CD4-positive, alpha-beta T cell treated with Interleukin-15 for 1 hour (primary cell): ENCODE measurements at regions not wholly inside any gene's neighbourhood (a gene's known extent, or its start where the extent isn't known, plus 50 kb on each side); places are given as distances from the start of the nearest gene placed in this dataset.

Experiments
- DNase-seq: peaks from one replicate; pipeline ENCODE4 v3.0.0-alpha.2; 2020

- DNase-seq = no peak
Measured at GRCh38 chr2:204049635-204050034, 113.1 kb downstream of the ICOS start.

- no peak for DNase-seq
Measured at GRCh38 chr2:204050681-204051080, 114.1 kb downstream of the ICOS start.

GRCh38 chr2:204051476-204051875, 114.9 kb downstream of the ICOS start:
- no peak for DNase-seq

- no peak for DNase-seq
Measured at GRCh38 chr2:204051984-204052556, 115.5 kb downstream of the ICOS start.

- DNase-seq = no peak
Measured at GRCh38 chr2:204059016-204059415, 122.5 kb downstream of the ICOS start.

GRCh38 chr2:204060841-204061240, 124.3 kb downstream of the ICOS start:
- DNase-seq = no peak

GRCh38 chr2:204061241-204061640, 124.7 kb downstream of the ICOS start:
- no peak for DNase-seq

GRCh38 chr2:204064119-204064518, 127.6 kb downstream of the ICOS start:
- no peak for DNase-seq

- DNase-seq = no peak
Measured at GRCh38 chr2:204065566-204065965, 129.0 kb downstream of the ICOS start.

GRCh38 chr2:204066051-204066450, 129.5 kb downstream of the ICOS start:
- DNase-seq = no peak

GRCh38 chr2:204069804-204070203, 133.2 kb downstream of the ICOS start:
- no peak for DNase-seq

GRCh38 chr2:204072443-204073324, 136.1 kb downstream of the ICOS start:
- no peak for DNase-seq

- no peak for DNase-seq
Measured at GRCh38 chr2:204074456-204074855, 137.9 kb downstream of the ICOS start.

- no peak for DNase-seq
Measured at GRCh38 chr2:204078003-204078698, 141.6 kb downstream of the ICOS start.

- no peak for DNase-seq
Measured at GRCh38 chr2:204081487-204082425, 145.2 kb downstream of the ICOS start.

GRCh38 chr2:204086167-204086566, 149.6 kb downstream of the ICOS start:
- DNase-seq = no peak

- DNase-seq = no peak
Measured at GRCh38 chr2:204089105-204089504, 152.5 kb downstream of the ICOS start.

- DNase-seq = no peak
Measured at GRCh38 chr2:204089574-204089973, 153.0 kb downstream of the ICOS start.

GRCh38 chr2:204090021-204090420, 153.5 kb downstream of the ICOS start:
- DNase-seq = no peak

- no peak for DNase-seq
Measured at GRCh38 chr2:204104811-204105210, 168.2 kb downstream of the ICOS start.

- DNase-seq = peak; percentile 25
Measured at GRCh38 chr2:204108330-204108751, 171.8 kb downstream of the ICOS start.

- DNase-seq = no peak
Measured at GRCh38 chr2:204108781-204109295, 172.3 kb downstream of the ICOS start.
